Liver (tissue), 8 donors: ENCODE measurements at regions not wholly inside any gene's neighbourhood (a gene's known extent, or its start where the extent isn't known, plus 50 kb on each side); places are given as distances from the start of the nearest gene placed in this dataset.

Experiments used
- DNase-seq: peaks from one replicate; pipeline ENCODE4 v3.0.0-alpha.2; 2017; ENCODE audit warnings: low spot score
- H3K27ac ChIP-seq, 2 donors: one replicate each; pipeline ENCODE4 v1.7.0; 2013; ENCODE audit warnings: inconsistent platforms in 2 of 2, low read length in 2 of 2, control low read depth in 1 of 2, low read depth in 1 of 2, mild to moderate bottlenecking in 1 of 2
- H3K27me3 ChIP-seq, 4 donors: one replicate each; pipeline versions ENCODE4 v1.6.1 to v1.7.0; 2013; ENCODE audit warnings: low read length in 3 of 4, inconsistent platforms in 1 of 4, mild to moderate bottlenecking in 1 of 4, moderate library complexity in 1 of 4; ENCODE audit not compliant: control insufficient read depth in 4 of 4, insufficient read depth in 4 of 4
- H3K36me3 ChIP-seq, 4 donors: one replicate each; pipeline versions ENCODE4 v1.6.1 to v1.7.0; 2013; ENCODE audit warnings: low read length in 3 of 4, mild to moderate bottlenecking in 3 of 4, low read depth in 1 of 4, moderate library complexity in 1 of 4; ENCODE audit not compliant: control insufficient read depth in 4 of 4, insufficient read depth in 3 of 4
- H3K4me1 ChIP-seq, 4 donors: one replicate each; pipeline versions ENCODE4 v1.6.1 to v1.7.0; 2013; ENCODE audit warnings: low read length in 3 of 4, mild to moderate bottlenecking in 3 of 4, moderate library complexity in 1 of 4; ENCODE audit not compliant: control insufficient read depth in 4 of 4, insufficient read depth in 4 of 4
- H3K4me3 ChIP-seq, 3 donors: one replicate each; pipeline versions ENCODE4 v1.6.1 to v1.7.0; 2013; ENCODE audit warnings: low read length in 3 of 3, control low read depth in 1 of 3, low read depth in 1 of 3, mild to moderate bottlenecking in 1 of 3
- H3K9ac ChIP-seq, 2 donors: one replicate each; pipeline ENCODE4 v1.7.0; 2013; ENCODE audit warnings: low read length in 2 of 2, mild to moderate bottlenecking in 2 of 2, moderate library complexity in 2 of 2, control low read depth in 1 of 2, low read depth in 1 of 2
- H3K9me3 ChIP-seq, 4 donors: one replicate each; pipeline versions ENCODE4 v1.6.1 to v1.7.0; 2013; ENCODE audit warnings: low read length in 3 of 4; ENCODE audit not compliant: control insufficient read depth in 4 of 4
- FOXA1 ChIP-seq: IDR thresholded peaks from 2 replicates; pipeline ENCODE4 v1.6.1; 2016; ENCODE audit warnings: antibody characterized with exemption
- FOXA2 ChIP-seq: IDR thresholded peaks from 2 replicates; pipeline ENCODE4 v1.6.1; 2016; ENCODE audit warnings: antibody characterized with exemption
- GABPA ChIP-seq, 2 donors: IDR thresholded peaks in 1 of 2; conservative IDR thresholded peaks in 1 of 2; 2 replicates each; pipeline ENCODE4 v1.6.1; 2016; ENCODE audit warnings: antibody characterized with exemption in 2 of 2, mild to moderate bottlenecking in 1 of 2, moderate library complexity in 1 of 2
- HNF4G ChIP-seq: IDR thresholded peaks from 2 replicates; pipeline ENCODE4 v1.6.1; 2016; ENCODE audit warnings: antibody characterized with exemption
- RAD21 ChIP-seq, 2 donors: IDR thresholded peaks; 2 replicates each; pipeline ENCODE4 v1.6.1; 2016; ENCODE audit warnings: antibody characterized with exemption in 2 of 2, mild to moderate bottlenecking in 2 of 2
- RXRA ChIP-seq, 2 donors: IDR thresholded peaks; 2 replicates each; pipeline ENCODE4 v1.6.1; 2017 to 2018; ENCODE audit warnings: antibody characterized with exemption in 2 of 2, mild to moderate bottlenecking in 1 of 2
- TAF1 ChIP-seq: conservative IDR thresholded peaks from 2 replicates; pipeline ENCODE4 v1.6.1; 2016; ENCODE audit warnings: antibody characterized with exemption, mild to moderate bottlenecking
- WGBS: extraction: QIAGEN DNeasy Blood & Tissue Kit; methylation state at CpG from one replicate; pipeline ENCODE4 v1.1.7; 2013; 5-methylcytosine and 5-hydroxymethylcytosine counted together
- TF ChIP-seq, protein P1 (sequence below): IDR thresholded peaks from 2 replicates; pipeline ENCODE4 v1.6.1; 2016; ENCODE audit warnings: antibody characterized with exemption
- TF ChIP-seq, protein P2 (sequence below): fragments of 150-350 bp; IDR thresholded peaks from 2 replicates; pipeline ENCODE4 v1.5.1; 2017; ENCODE audit warnings: improper control_type of control experiment, low read depth, low read length; ENCODE audit not compliant: missing input control
- TF ChIP-seq, protein P3 (sequence below): IDR thresholded peaks from 2 replicates; pipeline ENCODE4 v1.6.1; 2016; ENCODE audit warnings: antibody characterized with exemption
- TF ChIP-seq, protein P4 (sequence below): IDR thresholded peaks from 2 replicates; pipeline ENCODE4 v1.6.1; 2016; ENCODE audit warnings: antibody characterized with exemption, mild to moderate bottlenecking
- donor health status: healthy.
- donor health status: healthy.
- donor health status: healthy.
- donor health status: healthy.
- donor health status: healthy.

DNA sequence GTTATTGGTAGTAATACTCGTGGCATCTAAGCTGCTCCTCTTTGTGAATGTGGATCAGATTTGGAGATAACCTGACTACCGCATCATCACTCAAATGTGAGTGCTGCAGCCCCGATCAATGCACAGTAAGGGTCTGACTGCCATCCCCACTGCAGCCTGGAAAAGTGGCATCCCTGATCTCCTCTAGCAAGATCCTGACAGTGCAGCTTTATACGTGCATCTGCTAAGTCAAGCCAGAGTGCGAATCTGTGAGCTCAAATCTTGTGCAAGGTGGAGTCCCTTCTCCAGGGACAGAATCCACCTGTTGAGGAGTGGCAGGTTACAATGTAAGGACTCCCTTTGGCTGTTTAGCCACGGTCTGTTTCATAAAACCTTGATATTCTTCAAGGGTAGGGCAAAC, 215.0 kb upstream of the EXOC2 start:
- Histone ChIP-seq H3K27ac (no peak overlapping the region), H3K27me3 (no peaks in the 10 kb centered on the region), H3K4me1 (peaks cover 0 to 4% (median 0%) of the 10 kb centered on the region in 4 donors), H3K9ac (no peak overlapping the region), H3K4me3 (no peak overlapping the region), H3K36me3 (no peaks in the 10 kb centered on the region), H3K9me3 (no peaks in the 10 kb centered on the region)
- 78% methylated on average over 6 of the region's 6 CpGs for WGBS
- TF ChIP-seq, protein P1, sequence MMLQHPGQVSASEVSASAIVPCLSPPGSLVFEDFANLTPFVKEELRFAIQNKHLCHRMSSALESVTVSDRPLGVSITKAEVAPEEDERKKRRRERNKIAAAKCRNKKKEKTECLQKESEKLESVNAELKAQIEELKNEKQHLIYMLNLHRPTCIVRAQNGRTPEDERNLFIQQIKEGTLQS: no peak
- TF ChIP-seq RXRA (IDR thresholded peaks at IDR 0.05) (no peak), FOXA1 (no peak), TAF1 (no peak), RAD21 (IDR thresholded peaks at IDR 0.05) (no peak)
- TF ChIP-seq, protein P2, sequence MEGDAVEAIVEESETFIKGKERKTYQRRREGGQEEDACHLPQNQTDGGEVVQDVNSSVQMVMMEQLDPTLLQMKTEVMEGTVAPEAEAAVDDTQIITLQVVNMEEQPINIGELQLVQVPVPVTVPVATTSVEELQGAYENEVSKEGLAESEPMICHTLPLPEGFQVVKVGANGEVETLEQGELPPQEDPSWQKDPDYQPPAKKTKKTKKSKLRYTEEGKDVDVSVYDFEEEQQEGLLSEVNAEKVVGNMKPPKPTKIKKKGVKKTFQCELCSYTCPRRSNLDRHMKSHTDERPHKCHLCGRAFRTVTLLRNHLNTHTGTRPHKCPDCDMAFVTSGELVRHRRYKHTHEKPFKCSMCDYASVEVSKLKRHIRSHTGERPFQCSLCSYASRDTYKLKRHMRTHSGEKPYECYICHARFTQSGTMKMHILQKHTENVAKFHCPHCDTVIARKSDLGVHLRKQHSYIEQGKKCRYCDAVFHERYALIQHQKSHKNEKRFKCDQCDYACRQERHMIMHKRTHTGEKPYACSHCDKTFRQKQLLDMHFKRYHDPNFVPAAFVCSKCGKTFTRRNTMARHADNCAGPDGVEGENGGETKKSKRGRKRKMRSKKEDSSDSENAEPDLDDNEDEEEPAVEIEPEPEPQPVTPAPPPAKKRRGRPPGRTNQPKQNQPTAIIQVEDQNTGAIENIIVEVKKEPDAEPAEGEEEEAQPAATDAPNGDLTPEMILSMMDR: no peak
- no peak for DNase-seq

DNA sequence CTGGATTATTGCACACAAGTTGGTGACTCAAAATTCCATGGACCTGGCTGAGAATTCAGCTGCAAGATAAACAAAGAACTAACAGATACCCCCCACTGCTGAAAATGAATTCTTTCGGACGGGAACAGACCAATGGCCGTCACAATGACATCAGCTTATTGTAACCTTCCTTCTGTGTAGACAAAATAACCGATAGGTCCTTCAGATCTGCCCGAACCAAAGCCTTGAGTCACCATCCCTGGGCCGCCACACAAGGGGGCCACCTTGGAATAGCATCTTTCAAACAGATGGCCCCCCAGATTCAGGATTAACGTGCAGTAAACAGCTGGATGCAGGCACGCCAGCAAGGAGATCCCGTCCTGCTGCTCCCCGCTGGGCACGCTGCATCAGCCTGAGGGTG, 214.0 kb upstream of the EXOC2 start:
- H3K27ac ChIP-seq: no peak overlapping the region
- peaks cover 0 to 4% (median 3%) of the 10 kb centered on the region in 4 donors for H3K4me1 ChIP-seq
- H3K4me3 ChIP-seq: no peak overlapping the region
- H3K9me3 ChIP-seq: no peaks in the 10 kb centered on the region
- H3K9ac ChIP-seq: no peak overlapping the region
- TF ChIP-seq FOXA2: no peak
- TF ChIP-seq, protein P3, sequence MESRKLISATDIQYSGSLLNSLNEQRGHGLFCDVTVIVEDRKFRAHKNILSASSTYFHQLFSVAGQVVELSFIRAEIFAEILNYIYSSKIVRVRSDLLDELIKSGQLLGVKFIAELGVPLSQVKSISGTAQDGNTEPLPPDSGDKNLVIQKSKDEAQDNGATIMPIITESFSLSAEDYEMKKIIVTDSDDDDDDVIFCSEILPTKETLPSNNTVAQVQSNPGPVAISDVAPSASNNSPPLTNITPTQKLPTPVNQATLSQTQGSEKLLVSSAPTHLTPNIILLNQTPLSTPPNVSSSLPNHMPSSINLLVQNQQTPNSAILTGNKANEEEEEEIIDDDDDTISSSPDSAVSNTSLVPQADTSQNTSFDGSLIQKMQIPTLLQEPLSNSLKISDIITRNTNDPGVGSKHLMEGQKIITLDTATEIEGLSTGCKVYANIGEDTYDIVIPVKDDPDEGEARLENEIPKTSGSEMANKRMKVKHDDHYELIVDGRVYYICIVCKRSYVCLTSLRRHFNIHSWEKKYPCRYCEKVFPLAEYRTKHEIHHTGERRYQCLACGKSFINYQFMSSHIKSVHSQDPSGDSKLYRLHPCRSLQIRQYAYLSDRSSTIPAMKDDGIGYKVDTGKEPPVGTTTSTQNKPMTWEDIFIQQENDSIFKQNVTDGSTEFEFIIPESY: no peak
- TF ChIP-seq, protein P4, sequence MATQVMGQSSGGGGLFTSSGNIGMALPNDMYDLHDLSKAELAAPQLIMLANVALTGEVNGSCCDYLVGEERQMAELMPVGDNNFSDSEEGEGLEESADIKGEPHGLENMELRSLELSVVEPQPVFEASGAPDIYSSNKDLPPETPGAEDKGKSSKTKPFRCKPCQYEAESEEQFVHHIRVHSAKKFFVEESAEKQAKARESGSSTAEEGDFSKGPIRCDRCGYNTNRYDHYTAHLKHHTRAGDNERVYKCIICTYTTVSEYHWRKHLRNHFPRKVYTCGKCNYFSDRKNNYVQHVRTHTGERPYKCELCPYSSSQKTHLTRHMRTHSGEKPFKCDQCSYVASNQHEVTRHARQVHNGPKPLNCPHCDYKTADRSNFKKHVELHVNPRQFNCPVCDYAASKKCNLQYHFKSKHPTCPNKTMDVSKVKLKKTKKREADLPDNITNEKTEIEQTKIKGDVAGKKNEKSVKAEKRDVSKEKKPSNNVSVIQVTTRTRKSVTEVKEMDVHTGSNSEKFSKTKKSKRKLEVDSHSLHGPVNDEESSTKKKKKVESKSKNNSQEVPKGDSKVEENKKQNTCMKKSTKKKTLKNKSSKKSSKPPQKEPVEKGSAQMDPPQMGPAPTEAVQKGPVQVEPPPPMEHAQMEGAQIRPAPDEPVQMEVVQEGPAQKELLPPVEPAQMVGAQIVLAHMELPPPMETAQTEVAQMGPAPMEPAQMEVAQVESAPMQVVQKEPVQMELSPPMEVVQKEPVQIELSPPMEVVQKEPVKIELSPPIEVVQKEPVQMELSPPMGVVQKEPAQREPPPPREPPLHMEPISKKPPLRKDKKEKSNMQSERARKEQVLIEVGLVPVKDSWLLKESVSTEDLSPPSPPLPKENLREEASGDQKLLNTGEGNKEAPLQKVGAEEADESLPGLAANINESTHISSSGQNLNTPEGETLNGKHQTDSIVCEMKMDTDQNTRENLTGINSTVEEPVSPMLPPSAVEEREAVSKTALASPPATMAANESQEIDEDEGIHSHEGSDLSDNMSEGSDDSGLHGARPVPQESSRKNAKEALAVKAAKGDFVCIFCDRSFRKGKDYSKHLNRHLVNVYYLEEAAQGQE: no peak
- no peak for TF ChIP-seq GABPA (IDR thresholded peaks at IDR 0.05 in 1 of 2, conservative IDR thresholded peaks at IDR 0.05 in 1 of 2)
- no peak for TF ChIP-seq HNF4G
- H3K36me3 ChIP-seq: no peaks in the 10 kb centered on the region
- no peaks in the 10 kb centered on the region for H3K27me3 ChIP-seq
- DNase-seq: no peak
- WGBS: 92% methylated on average over 11 of the region's 11 CpGs
